Adrenal gland (tissue), 5 donors: ENCODE measurements at regions not wholly inside any gene's neighbourhood (a gene's known extent, or its start where the extent isn't known, plus 50 kb on each side); places are given as distances from the start of the nearest gene placed in this dataset.

Source experiments
- POLR2A ChIP-seq, 2 donors: fragments of 450-650 bp; IDR thresholded peaks; one replicate each; pipeline ENCODE4 v1.6.1; 2017; ENCODE audit warnings: antibody characterized with exemption in 2 of 2, mild to moderate bottlenecking in 2 of 2, moderate library complexity in 1 of 2
- TF ChIP-seq, protein P1 (sequence below), 6 experiments: fragments of 450-650 bp in 4 of 6; fragments of 200-600 bp in 2 of 6; sonication (generic) in 1 of 6; IDR thresholded peaks; 1 replicate in 5 of 6; 2 replicates in 1 of 6; pipeline versions ENCODE4 v1.5.1 to v1.8.0; 2016 to 2021; ENCODE audit warnings: antibody characterized with exemption in 6 of 6, mild to moderate bottlenecking in 2 of 6, moderate library complexity in 1 of 6
- donor health status: DM: no; HTN: no; CAD: no.

DNA sequence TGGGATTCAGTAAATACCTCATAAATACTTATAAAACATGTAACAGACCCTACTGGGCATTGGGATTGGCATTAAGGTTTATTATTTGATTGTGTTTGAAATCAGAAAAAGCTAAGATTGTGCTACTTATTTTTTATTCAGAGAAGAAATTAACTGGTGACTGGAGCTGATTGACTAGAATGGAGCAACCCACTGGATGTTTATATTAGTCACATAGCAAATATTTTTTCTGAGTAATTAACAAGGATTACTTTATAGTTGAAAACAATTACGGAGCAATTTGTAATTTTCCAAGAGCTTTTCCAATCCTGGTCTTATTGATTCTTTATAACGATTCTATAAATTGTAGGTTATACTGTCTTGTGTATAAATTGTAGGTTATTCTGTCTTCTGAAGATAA, 208.7 kb downstream of the HLX start:
- no peak for TF ChIP-seq POLR2A (IDR thresholded peaks at IDR 0.05)
- TF ChIP-seq, protein P1, sequence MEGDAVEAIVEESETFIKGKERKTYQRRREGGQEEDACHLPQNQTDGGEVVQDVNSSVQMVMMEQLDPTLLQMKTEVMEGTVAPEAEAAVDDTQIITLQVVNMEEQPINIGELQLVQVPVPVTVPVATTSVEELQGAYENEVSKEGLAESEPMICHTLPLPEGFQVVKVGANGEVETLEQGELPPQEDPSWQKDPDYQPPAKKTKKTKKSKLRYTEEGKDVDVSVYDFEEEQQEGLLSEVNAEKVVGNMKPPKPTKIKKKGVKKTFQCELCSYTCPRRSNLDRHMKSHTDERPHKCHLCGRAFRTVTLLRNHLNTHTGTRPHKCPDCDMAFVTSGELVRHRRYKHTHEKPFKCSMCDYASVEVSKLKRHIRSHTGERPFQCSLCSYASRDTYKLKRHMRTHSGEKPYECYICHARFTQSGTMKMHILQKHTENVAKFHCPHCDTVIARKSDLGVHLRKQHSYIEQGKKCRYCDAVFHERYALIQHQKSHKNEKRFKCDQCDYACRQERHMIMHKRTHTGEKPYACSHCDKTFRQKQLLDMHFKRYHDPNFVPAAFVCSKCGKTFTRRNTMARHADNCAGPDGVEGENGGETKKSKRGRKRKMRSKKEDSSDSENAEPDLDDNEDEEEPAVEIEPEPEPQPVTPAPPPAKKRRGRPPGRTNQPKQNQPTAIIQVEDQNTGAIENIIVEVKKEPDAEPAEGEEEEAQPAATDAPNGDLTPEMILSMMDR (IDR thresholded peaks at IDR 0.05) = no peak
